Superior temporal gyrus (tissue), 1 donor: ENCODE measurements at regions not wholly inside any gene's neighbourhood (a gene's known extent, or its start where the extent isn't known, plus 50 kb on each side); places are given as distances from the start of the nearest gene placed in this dataset.
"Not testable (repeated sequence)": the region's sequence is repeated elsewhere in the genome, so short reads cannot be mapped to it uniquely, and the experiment has no call there.

ENCODE experiments used
- DNase-seq: peaks from one replicate; pipeline ENCODE4 v3.0.0-alpha.2; 2016; ENCODE audit errors: extremely low spot score

GRCh38 chr9:107809871-107810460 is 320.4 kb upstream of the KLF4 start:
- no peak for DNase-seq

- no peak for DNase-seq
Measured at GRCh38 chr9:107807183-107807582, 317.6 kb upstream of the KLF4 start.

- DNase-seq = no peak
Measured at GRCh38 chr9:107805201-107805600, 315.6 kb upstream of the KLF4 start.

- DNase-seq = no peak
Measured at GRCh38 chr9:107794259-107794658, 304.7 kb upstream of the KLF4 start.

- DNase-seq = no peak
Measured at GRCh38 chr9:107793541-107793940, 304.0 kb upstream of the KLF4 start.

GRCh38 chr9:107792596-107792995 is 303.0 kb upstream of the KLF4 start:
- DNase-seq = no peak

GRCh38 chr9:107792006-107792405 is 302.4 kb upstream of the KLF4 start:
- no peak for DNase-seq

GRCh38 chr9:107789001-107789700 is 299.6 kb upstream of the KLF4 start:
- DNase-seq = no peak

- no peak for DNase-seq
Measured at GRCh38 chr9:107786561-107786960, 297.0 kb upstream of the KLF4 start.

GRCh38 chr9:107784235-107784958 is 294.8 kb upstream of the KLF4 start:
- DNase-seq = no peak

GRCh38 chr9:107782789-107783188 is 293.2 kb upstream of the KLF4 start:
- no peak for DNase-seq

GRCh38 chr9:107782381-107782780 is 292.8 kb upstream of the KLF4 start:
- DNase-seq = no peak

GRCh38 chr9:107780960-107781359 is 291.4 kb upstream of the KLF4 start:
- no peak for DNase-seq

- no peak for DNase-seq
Measured at GRCh38 chr9:107779731-107780130, 290.2 kb upstream of the KLF4 start.

- no peak for DNase-seq
Measured at GRCh38 chr9:107778661-107779060, 289.1 kb upstream of the KLF4 start.

- not testable (repeated sequence) for DNase-seq
Measured at GRCh38 chr9:107774099-107774498, 284.5 kb upstream of the KLF4 start.

- DNase-seq = no peak
Measured at GRCh38 chr9:107772988-107773387, 283.4 kb upstream of the KLF4 start.

- no peak for DNase-seq
Measured at GRCh38 chr9:107770716-107771115, 281.1 kb upstream of the KLF4 start.

- no peak for DNase-seq
Measured at GRCh38 chr9:107768224-107768623, 278.7 kb upstream of the KLF4 start.

GRCh38 chr9:107767711-107768110 is 278.1 kb upstream of the KLF4 start:
- no peak for DNase-seq

- DNase-seq = not testable (repeated sequence)
Measured at GRCh38 chr9:107763469-107763868, 273.9 kb upstream of the KLF4 start.

- no peak for DNase-seq
Measured at GRCh38 chr9:107761307-107761706, 271.7 kb upstream of the KLF4 start.
